ENCODE measurements at regions not wholly inside any gene's neighbourhood (a gene's known extent, or its start where the extent isn't known, plus 50 kb on each side); places are given as distances from the start of the nearest gene placed in this dataset.

- ChIA-PET CTCF (no interaction called here), POLR2A (no interaction called here)
- Histone ChIP-seq H3K4me2 (no peak overlapping the region), H3K4me3 (no peak overlapping the region), H3K9me3 (no peaks in the 10 kb centered on the region), H3K4me1 (no peaks in the 10 kb centered on the region), H3K27ac (no peak overlapping the region)
- DNase-seq (ENCODE audit: low read depth in 1 of 2, low spot score in 1 of 2), result no peak
- no peak for ATAC-seq
- TF ChIP-seq EP300 (IDR thresholded peaks at IDR 0.05) (no peak), MAFK (IDR thresholded peaks at IDR 0.05; ENCODE audit: partially characterized antibody) (no peak), ZNF302 (CRISPR knock-in tag; IDR thresholded peaks at IDR 0.05) (no peak), HES2 (IDR thresholded peaks at IDR 0.05) (no peak), PHF8 (IDR thresholded peaks at IDR 0.05; ENCODE audit: borderline replicate concordance, low read depth) (no peak), POLR2A (IDR thresholded peaks at IDR 0.05; ENCODE audit: low read length) (no peak), BHLHE40 (IDR thresholded peaks at IDR 0.05; ENCODE audit: low read depth, low read length) (no peak)
- FAIRE-seq, result no peak
- WGBS (ENCODE audit: missing lambda C conversion rate), result 2% methylated on average over 3 of the region's 3 CpGs
Measured at GRCh38 chr4:46656071-46656470, 253.0 kb downstream of the COX7B2 start.

DNA sequence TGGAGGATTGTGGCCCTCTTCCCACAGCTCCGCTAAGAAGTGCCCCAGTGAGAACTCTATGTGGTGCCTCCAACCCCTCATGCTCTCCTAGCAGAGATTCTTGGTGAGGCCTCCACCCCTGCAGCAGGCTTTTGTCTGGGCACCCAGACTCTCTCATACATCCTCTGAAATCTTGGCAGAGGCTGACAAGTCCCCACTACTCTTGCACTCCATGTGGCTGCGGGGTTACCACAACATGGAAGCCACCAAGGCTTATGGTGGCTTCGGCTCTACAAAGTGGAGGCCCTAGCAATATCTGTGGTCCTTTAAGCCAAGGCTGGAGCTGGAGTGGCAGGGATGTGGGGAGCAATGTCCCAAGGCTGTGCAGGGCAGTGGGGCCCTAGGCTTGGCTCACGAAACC lies 255.2 kb downstream of the COX7B2 start:
- DNase-seq (ENCODE audit: low read depth in 1 of 2, low spot score in 1 of 2) (no peak), FAIRE-seq (no peak), ATAC-seq (no peak)
- CTCF ChIA-PET, result no interaction called here
- H3K4me1 ChIP-seq, result no peaks in the 10 kb centered on the region
- H3K4me3 ChIP-seq, result no peak overlapping the region
- TF ChIP-seq FOSL2 (IDR thresholded peaks at IDR 0.05), result no peak
- no peak for TF ChIP-seq FOSL2 (CRISPR knock-in tag; IDR thresholded peaks at IDR 0.05)
- TF ChIP-seq NFE2L2 (conservative IDR thresholded peaks at IDR 0.05; ENCODE audit: low read length), result no peak
- no peak for TF ChIP-seq RCOR1 (IDR thresholded peaks at IDR 0.05; ENCODE audit: low read depth, low read length)
- no peak for TF ChIP-seq EHF (CRISPR knock-in tag; IDR thresholded peaks at IDR 0.05)
- no peak for TF ChIP-seq MAX (IDR thresholded peaks at IDR 0.05)
- no peak for TF ChIP-seq HOXB13 (CRISPR knock-in tag; IDR thresholded peaks at IDR 0.05; ENCODE audit: low read depth)
- no peak for TF ChIP-seq MAZ (IDR thresholded peaks at IDR 0.05; ENCODE audit: borderline replicate concordance, low read depth, low read length)
- TF ChIP-seq JUNB (IDR thresholded peaks at IDR 0.05), result no peak
- TF ChIP-seq CEBPB (IDR thresholded peaks at IDR 0.05), result no peak
- no peak for TF ChIP-seq RARB (CRISPR knock-in tag; IDR thresholded peaks at IDR 0.05)
- TF ChIP-seq POLR2A (IDR thresholded peaks at IDR 0.05; ENCODE audit: low read length), result no peak
- TF ChIP-seq GATA3 (IDR thresholded peaks at IDR 0.05; ENCODE audit: borderline replicate concordance), result no peak
- TF ChIP-seq MYC (IDR thresholded peaks at IDR 0.05; ENCODE audit: borderline replicate concordance, low read length), result no peak
- TF ChIP-seq USF2 (IDR thresholded peaks at IDR 0.05), result no peak
- TF ChIP-seq FOSB (CRISPR knock-in tag; IDR thresholded peaks at IDR 0.05), result no peak
- no peak for TF ChIP-seq ZC3H11A (IDR thresholded peaks at IDR 0.05)
- TF ChIP-seq, protein P1, sequence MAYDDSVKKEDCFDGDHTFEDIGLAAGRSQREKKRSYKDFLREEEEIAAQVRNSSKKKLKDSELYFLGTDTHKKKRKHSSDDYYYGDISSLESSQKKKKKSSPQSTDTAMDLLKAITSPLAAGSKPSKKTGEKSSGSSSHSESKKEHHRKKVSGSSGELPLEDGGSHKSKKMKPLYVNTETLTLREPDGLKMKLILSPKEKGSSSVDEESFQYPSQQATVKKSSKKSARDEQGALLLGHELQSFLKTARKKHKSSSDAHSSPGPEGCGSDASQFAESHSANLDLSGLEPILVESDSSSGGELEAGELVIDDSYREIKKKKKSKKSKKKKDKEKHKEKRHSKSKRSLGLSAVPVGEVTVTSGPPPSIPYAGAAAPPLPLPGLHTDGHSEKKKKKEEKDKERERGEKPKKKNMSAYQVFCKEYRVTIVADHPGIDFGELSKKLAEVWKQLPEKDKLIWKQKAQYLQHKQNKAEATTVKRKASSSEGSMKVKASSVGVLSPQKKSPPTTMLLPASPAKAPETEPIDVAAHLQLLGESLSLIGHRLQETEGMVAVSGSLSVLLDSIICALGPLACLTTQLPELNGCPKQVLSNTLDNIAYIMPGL (CRISPR knock-in tag; IDR thresholded peaks at IDR 0.05; ENCODE audit: borderline replicate concordance), result no peak
- no peak overlapping the region for H3K4me2 ChIP-seq
- WGBS (ENCODE audit: missing lambda C conversion rate), result 0% methylated on average over 3 of the region's 4 CpGs
- no peaks in the 10 kb centered on the region for H3K9me3 ChIP-seq
- POLR2A ChIA-PET, result no interaction called here
- no peak overlapping the region for H3K27ac ChIP-seq

DNA sequence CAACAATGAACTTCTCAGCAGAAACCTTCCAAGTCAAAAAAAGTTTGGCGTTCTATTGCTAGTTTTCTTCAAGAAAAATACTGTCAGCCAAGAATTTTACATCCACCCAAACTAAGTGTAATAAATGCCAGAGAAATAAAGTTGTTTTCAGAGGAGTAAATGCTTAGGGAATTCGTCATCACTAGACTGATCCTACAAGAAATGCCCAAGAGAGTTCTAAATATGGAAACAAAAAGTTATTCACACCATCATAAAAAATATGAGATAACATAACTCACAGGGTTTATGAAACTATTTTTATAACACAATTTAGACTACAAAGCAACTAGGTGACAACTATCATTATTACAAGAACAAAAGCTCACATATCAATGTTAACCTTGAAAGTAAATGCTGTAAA lies 259.5 kb upstream of the GABRA2 start:
- DNase-seq (ENCODE audit: low read depth in 1 of 2, low spot score in 1 of 2) (no peak), FAIRE-seq (no peak), ATAC-seq (no peak)
- whole genome bisulfite sequencing (ENCODE audit: missing lambda C conversion rate), result 0% methylated on average over 2 of the region's 2 CpGs
- Histone ChIP-seq H3K4me2 (no peak overlapping the region), H3K9me3 (no peaks in the 10 kb centered on the region), H3K4me3 (no peak overlapping the region), H3K27ac (no peak overlapping the region), H3K4me1 (no peaks in the 10 kb centered on the region)
- TF ChIP-seq GATA3 (IDR thresholded peaks at IDR 0.05; ENCODE audit: borderline replicate concordance), result no peak
- no peak for TF ChIP-seq CEBPB (IDR thresholded peaks at IDR 0.05)
- TF ChIP-seq, protein P2, sequence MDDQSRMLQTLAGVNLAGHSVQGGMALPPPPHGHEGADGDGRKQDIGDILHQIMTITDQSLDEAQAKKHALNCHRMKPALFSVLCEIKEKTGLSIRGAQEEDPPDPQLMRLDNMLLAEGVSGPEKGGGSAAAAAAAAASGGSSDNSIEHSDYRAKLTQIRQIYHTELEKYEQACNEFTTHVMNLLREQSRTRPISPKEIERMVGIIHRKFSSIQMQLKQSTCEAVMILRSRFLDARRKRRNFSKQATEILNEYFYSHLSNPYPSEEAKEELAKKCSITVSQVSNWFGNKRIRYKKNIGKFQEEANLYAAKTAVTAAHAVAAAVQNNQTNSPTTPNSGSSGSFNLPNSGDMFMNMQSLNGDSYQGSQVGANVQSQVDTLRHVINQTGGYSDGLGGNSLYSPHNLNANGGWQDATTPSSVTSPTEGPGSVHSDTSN (IDR thresholded peaks at IDR 0.05), result no peak
- TF ChIP-seq JUNB (IDR thresholded peaks at IDR 0.05), result no peak
- TF ChIP-seq RAD21 (conservative IDR thresholded peaks at IDR 0.05 in 1 of 2, IDR thresholded peaks at IDR 0.05 in 1 of 2), result no peak
- no peak for TF ChIP-seq PHF8 (IDR thresholded peaks at IDR 0.05; ENCODE audit: borderline replicate concordance, low read depth)
- TF ChIP-seq MYC (IDR thresholded peaks at IDR 0.05; ENCODE audit: borderline replicate concordance, low read length), result no peak
- no peak for TF ChIP-seq POLR2AphosphoS2 (conservative IDR thresholded peaks at IDR 0.05; ENCODE audit: low read length)
- TF ChIP-seq MAFK (IDR thresholded peaks at IDR 0.05; ENCODE audit: partially characterized antibody), result no peak
- TF ChIP-seq SREBF2 (IDR thresholded peaks at IDR 0.05), result no peak
- no peak for TF ChIP-seq JUN (IDR thresholded peaks at IDR 0.05)
- no peak for TF ChIP-seq MAX (IDR thresholded peaks at IDR 0.05)
- POLR2A ChIA-PET, result no interaction called here
- CTCF ChIA-PET, result no interaction called here
